Retinal pigment epithelial cell (primary cell): ENCODE measurements at regions not wholly inside any gene's neighbourhood (a gene's known extent, or its start where the extent isn't known, plus 50 kb on each side); places are given as distances from the start of the nearest gene placed in this dataset.

Experiments
- DNase-seq: peaks from one replicate; pipeline ENCODE4 v3.0.0-alpha.2; 2010; ENCODE audit warnings: low read depth
- H3K4me3 ChIP-seq: 2 replicates; pipeline ENCODE4 v1.5.1; 2011; ENCODE audit warnings: mild to moderate bottlenecking, low read length, control low read depth, moderate library complexity
- CTCF ChIP-seq: conservative IDR thresholded peaks from 2 replicates; pipeline ENCODE4 v1.5.1; 2011; ENCODE audit warnings: low read depth, low read length, control low read depth, inconsistent platforms

GRCh38 chr6:56749632-56750151, 107.0 kb upstream of the DST start:
- H3K4me3 ChIP-seq, result no peak overlapping the region
- no peak for TF ChIP-seq CTCF
- DNase-seq, result no peak

- no peak for TF ChIP-seq CTCF
- no peak overlapping the region for H3K4me3 ChIP-seq
- DNase-seq, result no peak
Observed at GRCh38 chr6:56746767-56747504, 104.2 kb upstream of the DST start.

GRCh38 chr6:56745971-56746370, 103.3 kb upstream of the DST start:
- H3K4me3 ChIP-seq, result no peak overlapping the region
- TF ChIP-seq CTCF, result no peak
- DNase-seq, result no peak

GRCh38 chr6:56745081-56745480, 102.4 kb upstream of the DST start:
- H3K4me3 ChIP-seq, result no peak overlapping the region
- DNase-seq, result no peak
- TF ChIP-seq CTCF, result no peak

- no peak overlapping the region for H3K4me3 ChIP-seq
- no peak for DNase-seq
- TF ChIP-seq CTCF, result no peak
Observed at GRCh38 chr6:56744528-56744927, 101.8 kb upstream of the DST start.

GRCh38 chr6:56742122-56742791, 99.6 kb upstream of the DST start:
- TF ChIP-seq CTCF, result no peak

GRCh38 chr6:56741472-56741871, 98.8 kb upstream of the DST start:
- no peak for TF ChIP-seq CTCF
- no peak for DNase-seq
- no peak overlapping the region for H3K4me3 ChIP-seq

More at GRCh38 chr6:56742122-56742791, 99.6 kb upstream of the DST start:
- no peak for DNase-seq
- no peak overlapping the region for H3K4me3 ChIP-seq
